Stimulated activated CD8-positive, alpha-beta memory T cell treated with anti-CD3 and anti-CD28 coated beads, Interleukin-4, amount 100 ng/mL, for 24 hours (primary cell): ENCODE measurements at regions not wholly inside any gene's neighbourhood (a gene's known extent, or its start where the extent isn't known, plus 50 kb on each side); places are given as distances from the start of the nearest gene placed in this dataset.

Source experiments
- DNase-seq: peaks from one replicate; pipeline ENCODE4 v3.0.0-alpha.2; 2020; ENCODE audit warnings: low read depth

- no peak for DNase-seq
These were observed 242.1 kb downstream of the HACE1 start for GRCh38 chr6:104617591-104617990.

DNA sequence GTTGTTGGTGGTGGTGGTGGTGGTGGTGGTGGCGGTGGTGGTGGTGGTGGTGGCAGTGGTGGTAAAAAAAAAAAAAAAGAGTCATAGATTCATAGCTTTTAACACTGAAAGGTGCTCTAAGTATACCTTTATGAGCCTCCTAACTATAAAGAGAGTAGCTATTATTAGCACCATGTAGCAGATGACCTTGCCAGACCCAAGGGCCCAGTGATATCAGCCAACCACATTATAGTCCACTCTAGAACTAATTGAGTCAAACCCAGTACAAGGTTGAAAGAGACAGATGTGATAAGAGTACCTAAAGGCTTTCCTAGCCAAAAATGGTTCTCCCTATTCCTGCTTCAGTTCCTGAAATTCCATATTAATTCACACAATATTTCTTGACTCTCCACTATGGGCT lies 245.3 kb downstream of the HACE1 start:
- no peak for DNase-seq

DNA sequence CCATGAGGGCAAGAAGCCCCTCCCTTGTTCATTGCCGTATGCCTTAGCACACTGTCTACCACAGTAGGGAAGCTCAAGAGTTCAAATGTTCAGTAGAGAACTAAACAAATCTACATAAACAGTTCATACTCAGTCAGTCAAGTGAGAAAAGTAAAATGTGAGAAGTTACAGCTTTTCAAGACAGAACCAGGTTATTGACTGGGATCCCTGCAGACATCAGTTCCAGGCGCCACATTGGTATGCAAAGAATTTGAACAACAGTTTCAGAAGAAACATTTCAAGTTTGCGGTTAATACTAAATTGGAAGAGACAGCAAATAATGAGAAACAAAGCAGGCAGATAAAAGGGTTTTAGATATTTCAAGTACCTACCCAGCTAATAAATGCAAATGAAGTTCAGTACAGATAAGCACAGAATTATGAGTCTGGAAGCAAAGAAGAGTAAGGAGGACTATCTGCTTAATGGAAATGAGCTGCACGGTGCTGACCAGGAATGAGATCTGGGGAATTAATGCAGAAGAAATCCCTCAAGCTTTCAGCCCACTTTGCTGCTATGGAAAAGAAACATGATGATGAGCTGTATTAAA lies 246.2 kb downstream of the HACE1 start:
- DNase-seq, result no peak

DNA sequence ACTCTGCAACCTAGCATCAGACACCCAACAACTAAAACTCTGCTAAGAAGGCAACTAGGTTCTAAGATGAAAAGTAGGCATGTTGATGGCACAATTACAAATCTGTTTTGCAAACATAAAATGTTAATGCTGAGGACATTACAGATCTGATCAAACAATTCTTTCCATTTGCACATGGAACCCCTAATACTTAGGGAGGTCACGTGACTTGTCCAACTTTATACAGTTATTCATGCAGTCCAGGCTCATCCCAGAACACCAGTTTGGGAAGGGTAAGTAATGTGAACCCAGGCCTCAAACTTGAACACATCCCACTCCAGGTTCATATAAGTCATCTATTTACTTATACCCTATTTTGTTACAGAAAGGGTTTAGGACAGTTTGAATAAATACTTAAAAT lies 247.2 kb downstream of the HACE1 start:
- no peak for DNase-seq

DNA sequence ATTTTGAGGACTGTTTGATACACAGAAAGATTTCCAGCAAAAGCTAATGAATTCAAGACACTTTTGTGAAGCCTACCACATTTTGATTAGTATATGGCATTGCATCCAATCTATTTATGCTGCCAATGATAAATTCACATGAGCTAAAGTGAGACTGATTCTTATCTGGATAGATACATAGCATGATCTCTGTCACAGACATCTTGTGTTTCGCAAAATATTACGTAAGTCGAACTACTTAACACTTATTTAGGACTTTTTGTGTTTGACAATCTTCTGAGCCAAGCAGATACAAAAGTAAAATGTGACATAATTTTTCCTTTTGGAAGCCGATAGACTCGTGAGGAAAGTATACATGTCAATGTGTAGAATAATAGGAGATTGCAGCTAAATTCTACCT lies 251.6 kb downstream of the HACE1 start:
- DNase-seq, result no peak

GRCh38 chr6:104607501-104607900 lies 252.2 kb downstream of the HACE1 start:
- no peak for DNase-seq

GRCh38 chr6:104606361-104606760 lies 253.4 kb downstream of the HACE1 start:
- no peak for DNase-seq

DNA sequence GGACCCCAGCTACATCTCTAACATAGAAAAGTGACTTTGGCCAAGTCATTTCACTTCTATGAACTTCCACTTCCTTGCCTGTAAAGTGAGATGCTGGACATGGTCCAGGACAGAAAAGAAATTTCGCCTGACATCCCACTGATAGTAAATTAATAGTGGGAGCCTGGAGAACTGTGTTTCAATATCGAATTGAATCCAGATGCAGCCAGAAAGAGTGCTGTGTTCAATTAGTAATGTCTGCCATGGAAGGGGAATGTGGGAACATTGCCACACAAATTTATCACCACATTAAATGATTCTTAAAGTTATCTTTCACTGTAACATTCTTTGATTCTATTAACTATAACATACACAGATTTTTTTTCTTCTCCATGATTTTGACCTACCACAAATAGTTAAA lies 255.0 kb downstream of the HACE1 start:
- no peak for DNase-seq

DNA sequence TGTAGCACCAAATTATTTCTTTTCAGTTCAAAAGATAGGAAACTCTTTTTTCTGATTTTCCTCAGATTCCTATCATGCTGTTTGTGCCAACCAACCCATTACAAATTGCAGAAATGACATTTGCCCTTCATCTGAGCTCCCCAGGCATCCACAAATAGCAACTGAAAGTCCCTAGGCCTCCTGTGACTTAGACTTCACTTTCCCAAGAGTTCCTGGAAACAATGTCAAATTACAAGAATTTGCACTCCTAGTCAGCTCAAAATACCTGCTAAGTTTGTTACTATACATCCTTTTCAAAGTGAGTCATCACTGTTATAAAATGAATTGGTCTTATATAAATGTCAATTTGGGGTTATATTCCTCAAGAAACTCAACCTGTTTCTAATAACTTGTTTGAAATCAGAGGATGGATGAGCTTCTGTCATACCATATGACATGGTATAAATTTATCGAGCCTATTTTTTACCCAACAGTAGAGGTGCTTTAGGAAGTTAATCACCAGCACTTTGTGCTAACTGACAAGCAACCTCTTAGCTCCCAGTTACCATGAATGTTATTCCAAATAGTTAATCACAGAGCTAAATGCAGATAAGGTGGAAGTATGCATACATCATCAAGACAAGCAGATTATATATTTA lies 256.5 kb downstream of the HACE1 start:
- DNase-seq, result no peak

GRCh38 chr6:104601721-104602120 lies 258.0 kb downstream of the HACE1 start:
- no peak for DNase-seq

GRCh38 chr6:104601131-104601651 lies 258.5 kb downstream of the HACE1 start:
- DNase-seq, result no peak

DNA sequence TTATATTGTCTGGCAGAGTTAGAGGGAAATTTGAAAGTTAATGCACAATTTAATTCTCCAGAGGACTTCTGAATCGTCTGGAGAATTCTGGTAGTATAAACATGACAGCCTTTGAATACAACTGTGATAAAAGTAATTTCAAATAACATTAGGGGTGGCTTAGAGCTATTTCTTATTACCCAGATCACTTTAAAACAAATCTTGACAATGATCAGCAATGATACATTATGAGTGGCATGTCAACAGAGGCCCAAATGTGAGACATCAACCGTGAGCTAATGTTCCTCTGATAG lies 259.1 kb downstream of the HACE1 start:
- no peak for DNase-seq

DNA sequence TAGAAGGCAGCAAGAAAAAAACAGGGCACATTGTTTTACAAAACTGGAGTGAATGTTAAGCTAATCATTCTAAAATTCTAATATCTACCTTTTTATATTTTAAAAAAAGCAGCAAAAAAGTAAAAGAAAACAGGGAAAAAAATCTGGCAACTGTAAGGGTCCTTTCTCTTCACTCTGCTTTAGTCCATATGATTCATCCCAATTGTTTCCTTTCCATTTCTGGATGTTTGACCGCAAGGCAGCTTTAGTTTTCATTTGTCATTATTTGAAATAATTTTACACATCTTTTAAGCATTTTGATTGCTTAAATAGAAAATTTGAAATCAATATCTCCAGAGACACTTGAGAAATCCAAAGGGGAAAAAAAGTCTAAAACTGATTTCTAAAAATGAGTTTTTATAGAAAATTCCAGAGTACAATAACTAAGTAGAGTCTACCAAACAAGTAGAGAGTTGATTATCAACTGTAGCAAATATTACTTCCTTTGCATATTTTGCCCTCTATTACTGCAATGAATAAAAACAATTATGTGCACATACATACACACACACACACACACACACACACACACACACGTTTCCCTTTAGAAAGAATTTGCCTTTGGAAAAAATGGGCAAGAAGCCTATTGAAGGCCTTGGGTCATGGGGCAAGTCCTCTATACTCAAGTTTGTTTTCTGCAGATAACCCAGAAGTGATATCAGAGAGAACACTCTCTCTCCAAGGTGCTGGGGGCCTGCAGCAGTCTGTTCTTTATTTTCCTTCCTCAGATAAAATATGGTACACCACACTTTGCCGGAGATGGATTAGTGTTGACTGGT lies 259.7 kb downstream of the HACE1 start:
- DNase-seq, result no peak

- DNase-seq, result no peak
These were observed 262.1 kb downstream of the HACE1 start for GRCh38 chr6:104597541-104598050.

DNA sequence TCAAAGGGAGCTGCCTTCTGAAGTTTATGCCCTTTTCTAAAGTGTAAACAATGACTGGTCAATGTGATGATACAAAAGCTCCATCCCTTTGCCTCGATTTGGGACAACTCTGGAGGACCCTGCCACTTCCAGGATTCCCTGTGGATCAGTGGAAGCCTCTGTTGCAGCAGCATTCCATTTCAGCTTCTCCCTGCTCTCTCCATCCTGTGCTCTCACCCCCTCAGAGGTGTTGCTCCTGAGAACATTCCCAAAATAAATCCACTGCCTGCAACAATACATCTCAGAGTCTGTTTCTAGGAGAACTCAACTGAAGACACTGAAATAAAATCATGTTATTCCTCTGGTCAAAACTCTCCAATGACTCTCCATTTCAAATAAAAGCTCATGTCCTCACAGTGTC lies 263.6 kb downstream of the HACE1 start:
- DNase-seq, result no peak

- no peak for DNase-seq
These were observed 264.4 kb downstream of the HACE1 start for GRCh38 chr6:104595311-104595820.

DNA sequence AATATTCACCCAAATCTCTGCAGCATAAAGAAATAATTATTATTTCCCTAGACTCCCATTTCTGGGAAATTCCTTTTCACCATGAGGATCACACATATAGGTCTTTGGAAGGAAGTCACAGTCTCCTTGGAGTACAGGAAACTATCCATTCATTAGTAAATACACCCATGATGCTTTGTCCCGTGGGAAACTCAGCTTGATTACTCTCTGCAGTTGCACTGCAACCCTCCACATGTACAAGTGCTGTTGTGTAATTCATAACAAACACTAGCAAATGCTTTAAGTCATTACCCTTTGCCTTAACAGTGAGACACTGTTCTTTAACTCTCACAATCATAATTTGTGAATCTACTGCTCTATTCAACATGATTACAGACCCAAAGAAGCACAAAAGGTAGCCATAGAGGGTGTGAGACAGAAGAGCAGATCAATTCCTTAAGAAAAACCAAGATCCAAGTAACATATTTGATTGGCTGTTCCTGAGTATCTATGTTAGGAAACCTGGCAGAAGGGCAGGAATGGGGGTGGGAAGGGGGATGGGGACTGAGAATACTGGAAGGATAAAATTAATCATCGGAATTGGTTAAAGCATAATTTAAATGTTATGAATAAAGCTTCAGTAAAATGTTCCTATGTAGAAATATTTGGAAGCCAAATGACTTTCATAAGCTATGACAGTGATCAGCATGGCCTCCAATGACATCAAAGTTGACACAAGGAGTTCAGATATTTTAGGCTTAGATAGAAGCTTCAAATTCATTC lies 268.0 kb downstream of the HACE1 start:
- DNase-seq, result no peak

GRCh38 chr6:104589940-104590339 lies 269.8 kb downstream of the HACE1 start:
- DNase-seq, result no peak

GRCh38 chr6:104585646-104586045 lies 274.1 kb downstream of the HACE1 start:
- no peak for DNase-seq

- no peak for DNase-seq
These were observed 279.3 kb downstream of the HACE1 start for GRCh38 chr6:104580452-104580851.

GRCh38 chr6:104579310-104579863 lies 280.3 kb downstream of the HACE1 start:
- DNase-seq, result no peak

DNA sequence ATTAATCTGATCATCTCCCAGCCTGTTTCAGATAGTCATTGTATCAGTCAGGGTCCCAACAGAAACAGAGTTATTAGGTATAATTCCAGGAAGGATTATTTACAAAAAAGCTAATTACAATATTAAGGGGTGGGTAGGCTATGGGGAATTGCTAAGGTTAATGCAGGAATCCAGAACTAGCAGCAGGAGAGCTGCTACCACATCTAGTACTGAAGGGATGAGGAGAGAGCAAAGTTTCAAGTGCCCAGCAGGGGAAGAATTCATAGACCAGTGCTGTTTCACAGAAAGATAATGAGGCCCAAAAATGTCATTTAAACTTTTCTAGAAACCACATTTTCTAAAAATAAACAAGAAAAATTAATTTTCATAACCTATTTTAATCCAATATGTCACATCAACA lies 284.2 kb downstream of the HACE1 start:
- DNase-seq, result no peak
